Choroid plexus epithelial cell (primary cell): ENCODE measurements at regions not wholly inside any gene's neighbourhood (a gene's known extent, or its start where the extent isn't known, plus 50 kb on each side); places are given as distances from the start of the nearest gene placed in this dataset.
A peak's percentile ranks its signal among the peaks of the same experiment; 100 is the strongest.

Experiments used
- DNase-seq: peaks from one replicate; pipeline ENCODE4 v3.0.0-alpha.2; 2010; ENCODE audit warnings: low read depth
- H3K4me3 ChIP-seq: 2 replicates; pipeline ENCODE4 v1.5.1; 2011; ENCODE audit warnings: low read depth, mild to moderate bottlenecking, control low read depth, low read length, moderate library complexity
- TF ChIP-seq, protein P1 (sequence below): conservative IDR thresholded peaks from 2 replicates; pipeline ENCODE4 v1.5.1; 2011; ENCODE audit warnings: low read depth, mild to moderate bottlenecking, control low read depth, inconsistent platforms, low read length, moderate library complexity

DNA sequence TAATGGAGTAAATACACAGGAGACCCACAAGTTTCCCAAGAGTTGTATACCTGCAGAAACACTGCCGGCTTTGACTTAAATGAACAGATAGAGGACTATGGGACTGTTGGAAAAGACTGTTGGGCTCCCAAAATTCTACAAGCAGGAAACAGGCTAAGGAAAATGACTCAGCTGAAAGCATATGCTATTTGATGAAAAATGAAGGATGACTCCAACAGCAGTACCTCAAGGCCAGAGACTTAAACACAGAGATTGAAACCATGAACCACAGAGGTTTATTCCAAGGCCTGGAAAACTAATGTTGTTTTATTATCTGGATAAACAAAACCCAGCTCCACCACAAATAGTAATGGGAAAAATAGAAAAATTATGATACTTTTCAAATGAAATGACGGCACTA, 187.7 kb downstream of the TNFSF18 start:
- TF ChIP-seq, protein P1, sequence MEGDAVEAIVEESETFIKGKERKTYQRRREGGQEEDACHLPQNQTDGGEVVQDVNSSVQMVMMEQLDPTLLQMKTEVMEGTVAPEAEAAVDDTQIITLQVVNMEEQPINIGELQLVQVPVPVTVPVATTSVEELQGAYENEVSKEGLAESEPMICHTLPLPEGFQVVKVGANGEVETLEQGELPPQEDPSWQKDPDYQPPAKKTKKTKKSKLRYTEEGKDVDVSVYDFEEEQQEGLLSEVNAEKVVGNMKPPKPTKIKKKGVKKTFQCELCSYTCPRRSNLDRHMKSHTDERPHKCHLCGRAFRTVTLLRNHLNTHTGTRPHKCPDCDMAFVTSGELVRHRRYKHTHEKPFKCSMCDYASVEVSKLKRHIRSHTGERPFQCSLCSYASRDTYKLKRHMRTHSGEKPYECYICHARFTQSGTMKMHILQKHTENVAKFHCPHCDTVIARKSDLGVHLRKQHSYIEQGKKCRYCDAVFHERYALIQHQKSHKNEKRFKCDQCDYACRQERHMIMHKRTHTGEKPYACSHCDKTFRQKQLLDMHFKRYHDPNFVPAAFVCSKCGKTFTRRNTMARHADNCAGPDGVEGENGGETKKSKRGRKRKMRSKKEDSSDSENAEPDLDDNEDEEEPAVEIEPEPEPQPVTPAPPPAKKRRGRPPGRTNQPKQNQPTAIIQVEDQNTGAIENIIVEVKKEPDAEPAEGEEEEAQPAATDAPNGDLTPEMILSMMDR = no peak
- no peak overlapping the region for H3K4me3 ChIP-seq
- DNase-seq = no peak

DNA sequence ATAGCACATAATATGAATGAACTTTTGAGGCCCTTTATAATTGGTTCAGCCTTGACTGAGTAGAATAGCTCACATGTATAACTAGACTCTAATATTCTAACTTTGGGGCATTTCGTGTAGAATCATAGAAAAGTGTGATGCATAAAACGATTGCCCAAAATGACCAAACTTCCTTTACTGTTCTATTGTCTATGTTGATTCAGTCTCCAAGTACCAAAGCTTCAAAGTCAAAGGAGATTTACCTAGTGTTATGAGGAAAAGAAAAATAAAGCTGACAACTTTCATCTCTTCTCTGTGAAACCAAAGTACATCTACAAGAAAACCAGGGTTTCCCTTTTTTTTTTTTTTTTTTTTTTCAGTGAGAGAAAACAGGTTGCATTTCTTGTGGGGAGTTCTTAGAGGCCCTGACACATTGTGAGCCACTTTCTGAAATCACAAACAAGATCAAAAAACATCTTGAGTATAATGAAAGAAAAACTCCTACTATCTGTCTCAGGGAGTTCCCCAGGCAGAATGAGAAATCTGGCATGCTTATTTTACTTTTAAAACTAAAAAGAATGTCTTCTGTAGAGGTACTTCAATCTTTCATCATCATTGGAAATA, 183.4 kb downstream of the TNFSF18 start:
- H3K4me3 ChIP-seq = no peak overlapping the region
- TF ChIP-seq, protein P1 = no peak
- no peak for DNase-seq

DNA sequence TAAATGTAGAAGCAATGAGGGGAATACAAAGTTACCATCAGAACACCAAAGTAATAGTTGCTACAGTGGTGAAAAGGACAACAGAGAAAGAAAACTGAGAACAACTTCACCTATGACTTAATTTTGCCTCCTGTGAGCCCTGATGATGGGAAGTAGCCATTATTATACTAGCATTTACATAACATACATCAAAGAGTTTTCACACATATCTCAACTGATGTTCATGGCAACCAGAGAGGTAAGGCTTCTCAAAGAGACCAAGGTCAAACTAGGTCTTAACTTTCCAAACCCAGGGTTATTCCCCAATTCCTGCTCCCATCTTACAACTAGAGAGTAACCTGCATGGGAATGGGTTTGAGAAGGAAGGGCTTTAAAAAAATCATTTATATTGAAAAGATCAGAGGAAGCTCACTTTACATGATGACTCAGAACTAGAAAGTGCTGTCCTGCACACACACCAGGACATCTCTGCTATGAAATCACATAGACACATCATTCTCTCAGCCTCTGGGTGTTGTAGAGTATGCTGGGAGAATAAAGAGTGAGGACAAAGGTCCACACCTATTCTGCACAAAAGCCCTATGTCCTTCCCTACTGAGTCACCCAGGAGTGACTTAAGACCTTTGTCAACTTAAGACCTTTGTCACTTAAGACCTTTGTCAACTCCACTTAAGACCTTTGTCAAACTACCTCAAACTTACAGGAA, 179.7 kb downstream of the TNFSF18 start:
- no peak overlapping the region for H3K4me3 ChIP-seq
- DNase-seq = peak; percentile 68
- TF ChIP-seq, protein P1 = no peak

DNA sequence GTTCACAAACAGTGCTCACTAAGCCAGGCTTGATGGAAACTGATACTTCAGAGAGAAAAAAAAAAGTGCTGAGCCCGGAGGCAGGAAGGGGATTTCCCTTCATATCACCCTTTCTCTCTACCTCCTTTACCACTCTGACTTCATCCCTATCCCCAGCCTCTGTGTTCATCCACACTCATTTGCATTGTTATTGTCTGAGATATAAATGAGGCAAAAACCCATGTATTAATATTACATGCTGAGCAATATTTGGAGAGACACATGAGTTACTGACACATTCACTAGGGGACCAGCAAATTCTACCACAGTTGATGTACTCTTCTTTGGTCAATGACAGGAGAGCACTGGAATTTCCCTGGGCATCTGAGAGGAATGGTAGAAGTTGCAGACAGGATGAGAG, 175.8 kb downstream of the TNFSF18 start:
- TF ChIP-seq, protein P1 = no peak
- DNase-seq = no peak
- H3K4me3 ChIP-seq = no peak overlapping the region

DNA sequence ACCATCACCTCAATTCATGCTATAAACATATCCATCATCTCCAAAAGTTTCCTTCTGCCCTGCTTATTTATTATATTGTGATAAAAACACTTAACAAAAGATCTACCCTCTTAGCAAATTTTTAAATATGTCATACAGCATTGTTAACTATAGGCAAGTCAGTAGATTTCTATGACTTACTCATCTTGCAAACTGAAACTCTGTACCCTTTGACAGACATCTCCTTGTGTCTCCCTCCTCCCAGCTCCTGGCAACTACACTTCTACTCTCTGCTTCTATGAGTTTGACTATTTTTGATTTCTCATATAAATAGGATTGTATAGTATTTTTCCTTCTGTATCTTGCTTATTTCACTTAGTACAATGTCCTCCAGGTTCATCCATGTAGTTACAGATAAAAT, 174.8 kb downstream of the TNFSF18 start:
- no peak for DNase-seq

DNA sequence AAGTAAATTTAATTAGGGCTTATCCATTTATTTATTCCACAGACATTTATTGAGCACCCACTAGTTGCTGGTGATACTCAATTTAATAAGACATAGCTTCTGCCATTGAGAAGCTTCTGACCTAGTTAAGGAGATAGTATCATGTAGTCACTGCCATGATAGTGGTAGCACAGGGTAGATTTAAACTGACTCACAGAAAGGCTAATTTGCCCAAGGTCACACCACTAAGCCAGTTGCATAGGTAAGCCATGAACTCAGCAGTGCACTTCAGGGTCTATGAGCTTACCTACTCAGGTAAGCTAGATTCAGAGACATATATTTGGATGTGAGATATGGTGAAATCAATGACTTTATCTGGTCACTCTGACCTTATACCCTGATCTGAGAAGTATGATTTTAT, 168.4 kb downstream of the TNFSF18 start:
- no peak for DNase-seq
- TF ChIP-seq, protein P1 = no peak
- no peak overlapping the region for H3K4me3 ChIP-seq

More for the DNA sequence above, 174.8 kb downstream of the TNFSF18 start:
- TF ChIP-seq, protein P1 = no peak
- H3K4me3 ChIP-seq = no peak overlapping the region
